Caco-2 (cell line): ENCODE measurements at regions not wholly inside any gene's neighbourhood (a gene's known extent, or its start where the extent isn't known, plus 50 kb on each side); places are given as distances from the start of the nearest gene placed in this dataset.

ENCODE experiments used
- BruUV-seq: library from RNA; stranded (reverse); fragments of 400-500 nt; replicated peaks from 2 replicates; lab custom pipeline; 2021; lab: Mats Ljungman, UMichigan
- CTCF ChIA-PET: fragments of 300-600 bp; sonication (Branson Sonifier 250); formaldehyde crosslinking; loops from one replicate; lab custom pipeline; 2022; ENCODE audit warnings: antibody characterized with exemption; lab: Charles Lee
- POLR2A ChIA-PET: fragments of 300-600 bp; sonication (Branson Sonifier 250); formaldehyde crosslinking; loops from one replicate; lab custom pipeline; 2022; ENCODE audit warnings: antibody characterized with exemption; lab: Charles Lee
- DNase-seq, 2 experiments: peaks; one replicate each; pipeline versions ENCODE4 v3.0.0 to v3.0.0-alpha.2; 2020 to 2022
- H3K27me3 ChIP-seq: replicated peaks from 2 replicates; pipeline ENCODE4 v1.6.0; 2011; ENCODE audit warnings: low read length; ENCODE audit not compliant: control insufficient read depth, insufficient read depth
- H3K36me3 ChIP-seq: 2 replicates; pipeline ENCODE4 v1.5.1; 2011; ENCODE audit warnings: low read length; ENCODE audit not compliant: control insufficient read depth, insufficient read depth
- H3K4me1 ChIP-seq: fragments of 250-450 bp; sonication (Bioruptor Pico); 2 replicates; pipeline ENCODE4 v1.5.1; 2020; ENCODE audit warnings: mild to moderate bottlenecking
- H3K4me3 ChIP-seq: 2 replicates; pipeline ENCODE4 v1.5.1; 2011; ENCODE audit warnings: low read depth, mild to moderate bottlenecking, control low read depth, low read length
- H3K9me3 ChIP-seq: fragments of 250-450 bp; sonication (Bioruptor Pico); 2 replicates; pipeline ENCODE4 v1.5.1; 2020; ENCODE audit warnings: mild to moderate bottlenecking, moderate library complexity
- H3K27ac Mint-ChIP-seq: one replicate; pipeline ENCODE4 v1.8.0; 2022; ENCODE audit warnings: mixed read lengths; ENCODE audit not compliant: unreplicated experiment
- H3K27me3 Mint-ChIP-seq: one replicate; pipeline ENCODE4 v1.8.0; 2022; ENCODE audit warnings: mixed read lengths; ENCODE audit not compliant: insufficient read depth, unreplicated experiment
- H3K36me3 Mint-ChIP-seq: one replicate; pipeline ENCODE4 v1.8.0; 2022; ENCODE audit warnings: mild to moderate bottlenecking, mixed read lengths; ENCODE audit not compliant: insufficient read depth, unreplicated experiment
- H3K4me1 Mint-ChIP-seq: one replicate; pipeline ENCODE4 v1.8.0; 2022; ENCODE audit warnings: low read depth, mixed read lengths; ENCODE audit not compliant: unreplicated experiment
- H3K4me3 Mint-ChIP-seq: one replicate; pipeline ENCODE4 v1.8.0; 2022; ENCODE audit warnings: mild to moderate bottlenecking, moderate library complexity, mixed read lengths; ENCODE audit not compliant: unreplicated experiment
- H3K9me3 Mint-ChIP-seq: one replicate; pipeline ENCODE4 v1.8.0; 2022; ENCODE audit warnings: mixed read lengths; ENCODE audit not compliant: unreplicated experiment
- intact Hi-C: fragments of 100-400 bp; cut with micrococcal nuclease; formaldehyde crosslinking; loops from one replicate; pipeline ENCODE4 v1.10.0; 2022; ENCODE audit not compliant: unreplicated experiment
- TF ChIP-seq, protein P1 (sequence below), 2 experiments: fragments of 200-600 bp in 1 of 2; IDR thresholded peaks; 1 replicate in 1 of 2; 2 replicates in 1 of 2; pipeline versions ENCODE4 v1.5.1 to v1.8.0; 2011 to 2022; ENCODE audit warnings: antibody characterized with exemption in 1 of 2, control low read depth in 1 of 2, inconsistent platforms in 1 of 2, low read depth in 1 of 2, low read length in 1 of 2, mild to moderate bottlenecking in 1 of 2, moderate library complexity in 1 of 2; ENCODE audit not compliant: insufficient read depth in 1 of 2, severe bottlenecking in 1 of 2, unreplicated experiment in 1 of 2

- Histone ChIP-seq H3K4me1 (peaks cover 5% of the 10 kb centered on the region; the same call in 1 of the 2 replicates), H3K9me3 (no peaks in the 10 kb centered on the region), H3K27me3 (no peaks in the 10 kb centered on the region; the same call in 1 of the 2 replicates), H3K4me3 (no peak overlapping the region), H3K36me3 (no peaks in the 10 kb centered on the region)
- DNase-seq = peak in 1 of 2 experiments; percentile 24
- POLR2A ChIA-PET = no interaction called here
- CTCF ChIA-PET = no interaction called here
- no peak overlapping the region for H3K27ac Mint-ChIP-seq
- TF ChIP-seq, protein P1, sequence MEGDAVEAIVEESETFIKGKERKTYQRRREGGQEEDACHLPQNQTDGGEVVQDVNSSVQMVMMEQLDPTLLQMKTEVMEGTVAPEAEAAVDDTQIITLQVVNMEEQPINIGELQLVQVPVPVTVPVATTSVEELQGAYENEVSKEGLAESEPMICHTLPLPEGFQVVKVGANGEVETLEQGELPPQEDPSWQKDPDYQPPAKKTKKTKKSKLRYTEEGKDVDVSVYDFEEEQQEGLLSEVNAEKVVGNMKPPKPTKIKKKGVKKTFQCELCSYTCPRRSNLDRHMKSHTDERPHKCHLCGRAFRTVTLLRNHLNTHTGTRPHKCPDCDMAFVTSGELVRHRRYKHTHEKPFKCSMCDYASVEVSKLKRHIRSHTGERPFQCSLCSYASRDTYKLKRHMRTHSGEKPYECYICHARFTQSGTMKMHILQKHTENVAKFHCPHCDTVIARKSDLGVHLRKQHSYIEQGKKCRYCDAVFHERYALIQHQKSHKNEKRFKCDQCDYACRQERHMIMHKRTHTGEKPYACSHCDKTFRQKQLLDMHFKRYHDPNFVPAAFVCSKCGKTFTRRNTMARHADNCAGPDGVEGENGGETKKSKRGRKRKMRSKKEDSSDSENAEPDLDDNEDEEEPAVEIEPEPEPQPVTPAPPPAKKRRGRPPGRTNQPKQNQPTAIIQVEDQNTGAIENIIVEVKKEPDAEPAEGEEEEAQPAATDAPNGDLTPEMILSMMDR (IDR thresholded peaks at IDR 0.05; ENCODE audit: insufficient read depth in 1 of 2, low read depth in 1 of 2, low read length in 1 of 2, severe bottlenecking in 1 of 2, unreplicated experiment in 1 of 2) = no peak
- no peaks in the 10 kb centered on the region for H3K36me3 Mint-ChIP-seq
- no TSS peak for BruUV-seq
- intact Hi-C loops = no loop called here
- no peak overlapping the region for H3K4me3 Mint-ChIP-seq
- peaks cover 9% of the 10 kb centered on the region for H3K4me1 Mint-ChIP-seq
- H3K27me3 Mint-ChIP-seq = peaks cover 15% of the 10 kb centered on the region
- no peaks in the 10 kb centered on the region for H3K9me3 Mint-ChIP-seq
These were observed 105.7 kb upstream of the B3GAT1 start for GRCh38 chr11:134517621-134518293.

DNA sequence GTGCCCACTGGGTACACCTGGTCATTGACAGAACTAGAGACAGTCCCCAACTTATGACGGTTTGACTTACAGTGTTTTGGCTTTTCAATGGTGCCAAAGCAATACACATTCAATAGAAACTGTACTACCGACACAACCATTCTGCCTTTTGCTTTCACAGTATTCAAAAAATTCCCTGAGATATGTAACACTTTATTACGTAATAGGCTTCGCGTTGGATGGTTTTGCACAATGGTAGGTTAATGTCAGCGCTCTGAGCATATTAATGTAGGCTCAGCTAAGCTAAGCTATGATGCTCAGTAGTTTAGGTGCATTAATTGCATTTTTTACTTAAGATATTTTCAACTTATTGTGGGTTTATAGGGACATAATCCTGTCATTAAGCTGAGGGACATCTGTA lies 105.1 kb upstream of the B3GAT1 start:
- H3K36me3 Mint-ChIP-seq = no peaks in the 10 kb centered on the region
- no peaks in the 10 kb centered on the region for H3K4me1 ChIP-seq
- no peaks in the 10 kb centered on the region for H3K9me3 ChIP-seq
- H3K27ac Mint-ChIP-seq = no peak overlapping the region
- no peaks in the 10 kb centered on the region for H3K36me3 ChIP-seq
- ChIA-PET POLR2A (no interaction called here), CTCF (no interaction called here)
- H3K27me3 ChIP-seq = no peaks in the 10 kb centered on the region; the same call in 1 of the 2 replicates
- intact Hi-C loops = no loop called here
- DNase-seq = no peak
- TF ChIP-seq, protein P1 (IDR thresholded peaks at IDR 0.05; ENCODE audit: insufficient read depth in 1 of 2, low read depth in 1 of 2, low read length in 1 of 2, severe bottlenecking in 1 of 2, unreplicated experiment in 1 of 2) = no peak
- no peak overlapping the region for H3K4me3 Mint-ChIP-seq
- BruUV-seq = no TSS peak
- peaks cover 2% of the 10 kb centered on the region for H3K4me1 Mint-ChIP-seq
- H3K4me3 ChIP-seq = no peak overlapping the region
- peaks cover 17% of the 10 kb centered on the region for H3K27me3 Mint-ChIP-seq
- no peaks in the 10 kb centered on the region for H3K9me3 Mint-ChIP-seq

DNA sequence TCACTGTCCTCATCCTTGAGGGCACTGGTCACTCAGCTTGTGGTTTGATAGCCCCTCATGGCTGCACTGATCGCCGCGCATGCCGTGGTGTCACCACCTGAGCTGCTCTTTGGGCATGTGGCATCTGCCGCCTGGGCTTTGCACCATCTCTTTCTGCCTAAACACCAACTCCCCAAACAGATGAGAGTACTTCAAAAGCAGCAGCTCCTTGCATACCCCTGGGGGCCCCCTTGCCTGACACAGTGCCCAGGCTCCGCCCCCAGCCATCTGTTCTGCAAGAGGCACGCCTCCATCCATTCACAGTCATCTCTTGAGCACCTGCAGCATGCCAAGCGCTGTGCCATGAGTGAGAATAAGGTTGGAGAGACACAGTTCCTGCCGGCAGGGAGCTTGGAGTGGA lies 104.5 kb upstream of the B3GAT1 start:
- TF ChIP-seq, protein P1 (IDR thresholded peaks at IDR 0.05; ENCODE audit: insufficient read depth in 1 of 2, low read depth in 1 of 2, low read length in 1 of 2, severe bottlenecking in 1 of 2, unreplicated experiment in 1 of 2) = no peak
- no TSS peak for BruUV-seq
- no peaks in the 10 kb centered on the region; the same call in 1 of the 2 replicates for H3K27me3 ChIP-seq
- no peaks in the 10 kb centered on the region for H3K4me1 ChIP-seq
- Mint-ChIP-seq H3K27me3 (peaks cover 21% of the 10 kb centered on the region), H3K27ac (no peak overlapping the region), H3K4me1 (no peaks in the 10 kb centered on the region), H3K9me3 (no peaks in the 10 kb centered on the region), H3K4me3 (no peak overlapping the region), H3K36me3 (no peaks in the 10 kb centered on the region)
- H3K9me3 ChIP-seq = no peaks in the 10 kb centered on the region
- CTCF ChIA-PET = no interaction called here
- peak in 1 of 2 experiments; percentile 30 for DNase-seq
- no peak overlapping the region for H3K4me3 ChIP-seq
- POLR2A ChIA-PET = no interaction called here
- no peaks in the 10 kb centered on the region for H3K36me3 ChIP-seq
- intact Hi-C loops = no loop called here
